ENCODE measurements at regions not wholly inside any gene's neighbourhood (a gene's known extent, or its start where the extent isn't known, plus 50 kb on each side); places are given as distances from the start of the nearest gene placed in this dataset.

- CTCF ChIA-PET: no interaction called here
Observed at GRCh38 chr4:154047733-154048132, 258.9 kb upstream of the SFRP2 start.

DNA sequence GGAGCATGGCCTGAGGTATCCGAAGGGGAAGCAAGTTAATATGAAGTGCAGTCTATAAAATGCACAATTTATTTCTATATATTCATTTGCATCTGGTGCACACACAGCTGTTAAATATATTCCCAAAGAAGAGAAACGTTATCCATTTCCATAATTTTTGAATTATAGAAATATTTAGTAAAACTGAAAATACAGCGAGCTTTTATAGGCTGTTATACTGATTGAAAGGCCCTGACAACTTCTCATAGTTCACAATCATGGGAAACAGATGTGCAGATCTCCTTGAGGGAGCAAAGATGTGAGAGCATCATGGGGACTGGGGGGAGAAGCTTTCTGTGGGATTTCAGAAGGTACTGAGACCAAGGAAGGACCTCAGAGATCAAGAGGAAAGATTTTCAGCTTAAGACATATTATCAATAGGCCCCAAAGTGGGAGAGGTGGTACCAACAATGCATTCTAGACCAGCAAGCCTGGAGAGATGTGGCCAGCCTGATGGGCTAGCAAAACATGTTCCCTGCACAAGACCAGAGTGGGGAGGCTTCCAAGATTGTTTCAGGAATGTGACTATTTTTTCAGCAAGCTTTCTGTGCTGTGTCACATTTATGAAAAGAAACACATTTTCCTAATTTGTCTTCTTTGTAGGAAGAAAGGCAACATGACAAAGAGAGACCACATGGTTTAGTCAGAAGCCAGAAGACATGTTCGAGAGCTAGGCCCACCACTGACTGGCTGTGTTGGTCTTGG, 256.0 kb upstream of the SFRP2 start:
- ChIA-PET POLR2A (no interaction called here), CTCF (no interaction called here)
- TF ChIP-seq ARNT (IDR thresholded peaks at IDR 0.05) (no peak), ZNF384 (IDR thresholded peaks at IDR 0.05) (no peak), HDGF (IDR thresholded peaks at IDR 0.05; ENCODE audit: borderline replicate concordance) (no peak), FOXA1 (IDR thresholded peaks at IDR 0.05) (no peak), NFRKB (IDR thresholded peaks at IDR 0.05) (no peak), FOXK2 (IDR thresholded peaks at IDR 0.05) (no peak), SUZ12 (IDR thresholded peaks at IDR 0.05) (no peak), FOXM1 (IDR thresholded peaks at IDR 0.05; ENCODE audit: borderline replicate concordance) (no peak), BHLHE40 (IDR thresholded peaks at IDR 0.05; ENCODE audit: borderline replicate concordance) (no peak), CTBP1 (IDR thresholded peaks at IDR 0.05; ENCODE audit: borderline replicate concordance) (no peak), TARDBP (IDR thresholded peaks at IDR 0.05) (no peak), SP1 (IDR thresholded peaks at IDR 0.05) (no peak), LEF1 (IDR thresholded peaks at IDR 0.05; ENCODE audit: borderline replicate concordance) (no peak), L3MBTL2 (conservative IDR thresholded peaks at IDR 0.05) (no peak), ELF4 (IDR thresholded peaks at IDR 0.05) (no peak)
- TF ChIP-seq, protein P1, sequence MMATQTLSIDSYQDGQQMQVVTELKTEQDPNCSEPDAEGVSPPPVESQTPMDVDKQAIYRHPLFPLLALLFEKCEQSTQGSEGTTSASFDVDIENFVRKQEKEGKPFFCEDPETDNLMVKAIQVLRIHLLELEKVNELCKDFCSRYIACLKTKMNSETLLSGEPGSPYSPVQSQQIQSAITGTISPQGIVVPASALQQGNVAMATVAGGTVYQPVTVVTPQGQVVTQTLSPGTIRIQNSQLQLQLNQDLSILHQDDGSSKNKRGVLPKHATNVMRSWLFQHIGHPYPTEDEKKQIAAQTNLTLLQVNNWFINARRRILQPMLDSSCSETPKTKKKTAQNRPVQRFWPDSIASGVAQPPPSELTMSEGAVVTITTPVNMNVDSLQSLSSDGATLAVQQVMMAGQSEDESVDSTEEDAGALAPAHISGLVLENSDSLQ (IDR thresholded peaks at IDR 0.05): no peak
- DNase-seq (ENCODE audit: extremely low spot score): no peak

More at GRCh38 chr4:154047733-154048132, 258.9 kb upstream of the SFRP2 start:
- POLR2A ChIA-PET: no interaction called here
- no peak for TF ChIP-seq ELF4 (IDR thresholded peaks at IDR 0.05)
- TF ChIP-seq BHLHE40 (IDR thresholded peaks at IDR 0.05; ENCODE audit: borderline replicate concordance): no peak
- no peak for TF ChIP-seq FOXA1 (IDR thresholded peaks at IDR 0.05)
- TF ChIP-seq, protein P1 (IDR thresholded peaks at IDR 0.05): no peak
- no peak for TF ChIP-seq TARDBP (IDR thresholded peaks at IDR 0.05)
- no peak for DNase-seq (ENCODE audit: extremely low spot score)

GRCh38 chr4:154044108-154044531, 255.2 kb upstream of the SFRP2 start:
- ChIA-PET CTCF (no interaction called here), POLR2A (no interaction called here)
- TF ChIP-seq FOXM1 (IDR thresholded peaks at IDR 0.05; ENCODE audit: borderline replicate concordance) (no peak), TARDBP (IDR thresholded peaks at IDR 0.05) (no peak), LEF1 (IDR thresholded peaks at IDR 0.05; ENCODE audit: borderline replicate concordance) (no peak), SP1 (IDR thresholded peaks at IDR 0.05) (no peak), FOXA1 (IDR thresholded peaks at IDR 0.05) (no peak), FOXK2 (IDR thresholded peaks at IDR 0.05) (no peak), HDGF (IDR thresholded peaks at IDR 0.05; ENCODE audit: borderline replicate concordance) (no peak)
- TF ChIP-seq, protein P1 (IDR thresholded peaks at IDR 0.05): no peak
- no peak for DNase-seq (ENCODE audit: extremely low spot score)

DNA sequence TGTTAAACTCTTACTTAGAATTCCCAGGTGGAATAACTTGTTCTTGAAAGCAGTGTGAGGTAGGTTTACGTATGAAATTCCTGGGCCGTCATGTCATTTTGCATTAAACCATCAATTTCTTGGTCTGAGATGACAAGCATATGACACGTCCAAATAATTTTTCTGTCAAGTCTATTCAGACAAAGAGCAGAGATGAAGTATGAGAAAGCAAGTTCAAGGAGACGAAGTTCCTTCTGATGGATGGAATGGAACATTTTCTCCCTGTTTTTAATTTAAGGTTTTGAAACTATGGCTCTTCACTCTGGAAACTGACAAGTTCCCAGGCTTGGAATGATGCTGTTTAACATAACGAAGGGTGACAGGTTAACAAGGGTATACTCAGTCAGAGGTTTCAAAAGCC, 252.8 kb upstream of the SFRP2 start:
- DNase-seq (ENCODE audit: extremely low spot score): no peak
- ChIA-PET POLR2A (no interaction called here), CTCF (interaction anchor here (1.1 kb wide), 1 partner anchor 8 kb away, joined by 3 read pairs; no protein-coding TSS in a partner anchor)
- TF ChIP-seq TARDBP (IDR thresholded peaks at IDR 0.05) (no peak), SP1 (IDR thresholded peaks at IDR 0.05) (no peak), ZNF384 (IDR thresholded peaks at IDR 0.05) (no peak), ELF4 (IDR thresholded peaks at IDR 0.05) (no peak), SUZ12 (IDR thresholded peaks at IDR 0.05) (no peak), FOXK2 (IDR thresholded peaks at IDR 0.05) (no peak), HDGF (IDR thresholded peaks at IDR 0.05; ENCODE audit: borderline replicate concordance) (no peak), L3MBTL2 (conservative IDR thresholded peaks at IDR 0.05) (no peak), LEF1 (IDR thresholded peaks at IDR 0.05; ENCODE audit: borderline replicate concordance) (no peak), ARNT (IDR thresholded peaks at IDR 0.05) (no peak), CTBP1 (IDR thresholded peaks at IDR 0.05; ENCODE audit: borderline replicate concordance) (no peak), BHLHE40 (IDR thresholded peaks at IDR 0.05; ENCODE audit: borderline replicate concordance) (no peak)

GRCh38 chr4:154039435-154040343, 250.8 kb upstream of the SFRP2 start:
- CTCF ChIA-PET: interaction anchor here (1.4 kb wide), 1 partner anchor 10 kb away, joined by 3 read pairs; no protein-coding TSS in a partner anchor
- POLR2A ChIA-PET: no interaction called here
- DNase-seq (ENCODE audit: extremely low spot score): no peak
- TF ChIP-seq ZNF384 (IDR thresholded peaks at IDR 0.05) (no peak), ELF4 (IDR thresholded peaks at IDR 0.05) (no peak), NFRKB (IDR thresholded peaks at IDR 0.05) (no peak), FOXK2 (IDR thresholded peaks at IDR 0.05) (no peak), TARDBP (IDR thresholded peaks at IDR 0.05) (no peak)
- TF ChIP-seq, protein P1 (IDR thresholded peaks at IDR 0.05): peak; percentile 25; the same call in 1 of the 2 replicates
